Sigmoid colon (tissue), 6 donors: ENCODE measurements at regions not wholly inside any gene's neighbourhood (a gene's known extent, or its start where the extent isn't known, plus 50 kb on each side); places are given as distances from the start of the nearest gene placed in this dataset.
"Not testable (repeated sequence)": the region's sequence is repeated elsewhere in the genome, so short reads cannot be mapped to it uniquely, and the experiment has no call there.

Experiments
- DNase-seq: peaks from one replicate; pipeline ENCODE4 v3.0.0-alpha.2; 2019
- H3K27ac ChIP-seq, 4 donors: fragments of 200-600 bp; sonication (generic); one replicate each; pipeline ENCODE4 v1.5.1; 2016 to 2019; ENCODE audit warnings: mild to moderate bottlenecking in 1 of 4
- H3K27me3 ChIP-seq, 3 donors: fragments of 200-600 bp; sonication (generic); one replicate each; pipeline ENCODE4 v1.5.1; 2019; ENCODE audit warnings: mild to moderate bottlenecking in 1 of 3
- H3K36me3 ChIP-seq, 4 donors: fragments of 200-600 bp; sonication (generic); one replicate each; pipeline ENCODE4 v1.5.1; 2016 to 2019
- H3K4me1 ChIP-seq, 4 donors: fragments of 200-600 bp; sonication (generic); one replicate each; pipeline ENCODE4 v1.5.1; 2017 to 2019
- H3K4me3 ChIP-seq, 4 donors: fragments of 200-600 bp; sonication (generic); one replicate each; pipeline ENCODE4 v1.5.1; 2017 to 2019; ENCODE audit warnings: mild to moderate bottlenecking in 2 of 4, moderate library complexity in 1 of 4
- H3K9me3 ChIP-seq, 4 donors: fragments of 200-600 bp in 3 of 4; sonication (generic) in 3 of 4; one replicate each; pipeline versions ENCODE4 v1.5.1 to v1.6.1; 2013 to 2019
- CTCF ChIP-seq, 4 experiments: fragments of 450-650 bp in 3 of 4; fragments of 200-600 bp in 1 of 4; IDR thresholded peaks; one replicate each; pipeline ENCODE4 v1.5.1; 2016 to 2019; ENCODE audit warnings: antibody characterized with exemption in 4 of 4, mild to moderate bottlenecking in 3 of 4, moderate library complexity in 2 of 4
- EP300 ChIP-seq, 4 donors: sonication (generic); formaldehyde crosslinking; IDR thresholded peaks; one replicate each; pipeline ENCODE4 v1.6.1; 2017; ENCODE audit warnings: antibody characterized with exemption in 4 of 4
- POLR2A ChIP-seq, 2 donors: fragments of 450-650 bp; IDR thresholded peaks; one replicate each; pipeline ENCODE4 v1.6.1; 2016; ENCODE audit warnings: antibody characterized with exemption in 2 of 2, mild to moderate bottlenecking in 2 of 2, moderate library complexity in 2 of 2
- POLR2AphosphoS5 ChIP-seq, 4 donors: sonication (generic); formaldehyde crosslinking; IDR thresholded peaks; one replicate each; pipeline ENCODE4 v1.6.1; 2017; ENCODE audit warnings: antibody characterized with exemption in 4 of 4
- WGBS, 2 donors: extraction: QIAGEN DNeasy Blood & Tissue Kit; methylation state at CpG; one replicate each; pipeline ENCODE4 v1.1.7; 2013; 5-methylcytosine and 5-hydroxymethylcytosine counted together
- intact Hi-C: fragments of 100-400 bp; cut with DNase I; formaldehyde crosslinking; loops from one replicate; pipeline ENCODE4 v1.15.1; 2023
- donor health status: healthy with polysubstance abuse.
- donor health status: healthy.

DNA sequence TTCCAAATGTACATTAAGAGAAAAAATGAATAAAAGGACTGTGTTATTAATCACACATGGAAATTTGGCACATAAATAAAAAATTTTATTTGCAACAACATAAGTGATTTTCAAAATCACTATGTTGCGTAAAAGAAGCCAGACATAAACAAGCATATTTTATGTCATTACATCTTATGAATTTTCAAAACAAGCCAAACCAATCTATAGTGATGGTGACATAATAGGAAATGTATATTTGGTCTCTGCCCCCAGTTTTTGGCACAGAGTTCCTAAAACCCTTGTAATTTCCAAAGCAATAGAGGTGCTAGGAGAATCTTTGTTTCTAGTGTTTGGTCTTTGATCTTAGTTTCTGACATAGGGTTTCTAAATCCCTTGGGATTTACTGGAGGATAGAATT lies 543.3 kb downstream of the ZBBX start:
- no peaks in the 10 kb centered on the region for H3K36me3 ChIP-seq
- intact Hi-C loops, result no loop called here
- no peaks in the 10 kb centered on the region for H3K4me1 ChIP-seq
- 80 to 82% methylated on average over 1 of the region's 1 CpG for WGBS, 2 donors
- no peaks in the 10 kb centered on the region for H3K9me3 ChIP-seq
- no peak overlapping the region for H3K4me3 ChIP-seq
- no peak for DNase-seq
- H3K27ac ChIP-seq, result no peak overlapping the region
- no peaks in the 10 kb centered on the region for H3K27me3 ChIP-seq
- TF ChIP-seq POLR2A (IDR thresholded peaks at IDR 0.05), result no peak
- no peak for TF ChIP-seq CTCF (IDR thresholded peaks at IDR 0.05)
- TF ChIP-seq EP300 (IDR thresholded peaks at IDR 0.05), result no peak
- no peak for TF ChIP-seq POLR2AphosphoS5 (IDR thresholded peaks at IDR 0.05)

GRCh38 chr3:166829896-166830295 lies 550.2 kb downstream of the ZBBX start:
- no peaks in the 10 kb centered on the region for H3K4me1 ChIP-seq
- no peaks in the 10 kb centered on the region for H3K9me3 ChIP-seq
- TF ChIP-seq EP300 (IDR thresholded peaks at IDR 0.05) (no peak), CTCF (IDR thresholded peaks at IDR 0.05) (no peak), POLR2AphosphoS5 (IDR thresholded peaks at IDR 0.05) (no peak), POLR2A (IDR thresholded peaks at IDR 0.05) (no peak)
- no peak for DNase-seq
- H3K36me3 ChIP-seq, result no peaks in the 10 kb centered on the region
- H3K4me3 ChIP-seq, result no peak overlapping the region
- 23 to 55% methylated on average over 3 of the region's 3 CpGs for WGBS, 2 donors
- H3K27me3 ChIP-seq, result no peaks in the 10 kb centered on the region
- intact Hi-C loops, result no loop called here
- H3K27ac ChIP-seq, result no peak overlapping the region

DNA sequence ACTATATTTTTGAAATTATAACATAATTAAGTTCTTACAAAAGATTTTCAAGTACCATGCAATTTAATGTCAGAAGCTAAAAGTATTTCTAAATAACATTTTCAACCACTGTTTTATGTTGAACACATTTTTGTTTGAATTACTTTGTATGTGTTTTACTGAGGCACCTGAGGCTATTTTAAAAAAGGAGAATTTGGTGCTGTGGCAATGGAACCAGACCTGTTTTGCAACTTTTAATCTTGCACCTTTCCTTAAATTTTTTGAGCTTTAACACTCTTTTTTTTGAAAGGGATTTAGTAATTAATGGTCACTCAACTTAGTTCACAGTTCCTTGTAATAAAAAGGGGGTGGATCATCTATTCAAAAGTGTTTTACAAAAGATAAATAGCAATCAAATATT lies 561.6 kb downstream of the ZBBX start:
- Histone ChIP-seq H3K27ac (no peak overlapping the region), H3K36me3 (no peaks in the 10 kb centered on the region), H3K27me3 (no peaks in the 10 kb centered on the region), H3K4me3 (no peak overlapping the region), H3K4me1 (no peaks in the 10 kb centered on the region), H3K9me3 (no peaks in the 10 kb centered on the region)
- DNase-seq, result no peak
- intact Hi-C loops, result no loop called here
- TF ChIP-seq POLR2AphosphoS5 (IDR thresholded peaks at IDR 0.05) (no peak), POLR2A (IDR thresholded peaks at IDR 0.05) (no peak), CTCF (IDR thresholded peaks at IDR 0.05) (no peak), EP300 (IDR thresholded peaks at IDR 0.05) (no peak)

DNA sequence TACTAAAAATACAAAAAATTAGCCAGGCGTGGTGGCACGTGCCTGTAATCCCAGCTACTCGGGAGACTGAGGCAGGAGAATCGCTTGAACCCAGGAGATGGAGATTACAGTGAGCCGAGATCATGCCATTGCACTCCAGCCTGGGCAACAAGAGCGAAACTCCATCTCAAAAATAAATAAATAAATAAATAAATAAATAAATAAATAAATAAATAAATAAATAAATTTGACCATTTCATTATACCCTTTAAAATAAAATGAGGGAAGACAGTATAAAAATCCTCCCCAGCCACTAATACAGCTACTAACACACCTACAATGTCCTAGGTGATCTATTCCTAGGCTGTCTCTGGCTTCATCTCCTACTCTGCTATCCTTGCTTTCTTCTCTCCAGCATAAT lies 562.8 kb downstream of the ZBBX start:
- WGBS, 2 donors, result 89 to 93% methylated on average over 6 of the region's 6 CpGs
- H3K27me3 ChIP-seq, DNase-seq, H3K4me1 ChIP-seq, H3K4me3 ChIP-seq, H3K9me3 ChIP-seq, H3K36me3 ChIP-seq, intact Hi-C loops, H3K27ac ChIP-seq: not testable (repeated sequence)

- intact Hi-C loops, result no loop called here
- no peaks in the 10 kb centered on the region for H3K36me3 ChIP-seq
- H3K27me3 ChIP-seq, result no peaks in the 10 kb centered on the region
- no peak for TF ChIP-seq POLR2A (IDR thresholded peaks at IDR 0.05)
- no peak for TF ChIP-seq EP300 (IDR thresholded peaks at IDR 0.05)
- no peak for TF ChIP-seq CTCF (IDR thresholded peaks at IDR 0.05)
- TF ChIP-seq POLR2AphosphoS5 (IDR thresholded peaks at IDR 0.05), result no peak
- no peaks in the 10 kb centered on the region for H3K4me1 ChIP-seq
- H3K4me3 ChIP-seq, result no peak overlapping the region
- WGBS, 2 donors, result 90 to 92% methylated on average over 23 of the region's 23 CpGs
- no peak overlapping the region for H3K27ac ChIP-seq
- no peak for DNase-seq
- H3K9me3 ChIP-seq, result peaks cover 0 to 3% (median 1%) of the 10 kb centered on the region in 4 donors
Observed at GRCh38 chr3:166810741-166811445, 569.2 kb downstream of the ZBBX start.
